GDM1 (cell line): ENCODE measurements at regions not wholly inside any gene's neighbourhood (a gene's known extent, or its start where the extent isn't known, plus 50 kb on each side); places are given as distances from the start of the nearest gene placed in this dataset.
"Not testable (repeated sequence)": the region's sequence is repeated elsewhere in the genome, so short reads cannot be mapped to it uniquely, and the experiment has no call there.

Source experiments
- DNase-seq: peaks from one replicate; lab custom pipeline; 2025; lab: John Stamatoyannopoulos, UW

DNA sequence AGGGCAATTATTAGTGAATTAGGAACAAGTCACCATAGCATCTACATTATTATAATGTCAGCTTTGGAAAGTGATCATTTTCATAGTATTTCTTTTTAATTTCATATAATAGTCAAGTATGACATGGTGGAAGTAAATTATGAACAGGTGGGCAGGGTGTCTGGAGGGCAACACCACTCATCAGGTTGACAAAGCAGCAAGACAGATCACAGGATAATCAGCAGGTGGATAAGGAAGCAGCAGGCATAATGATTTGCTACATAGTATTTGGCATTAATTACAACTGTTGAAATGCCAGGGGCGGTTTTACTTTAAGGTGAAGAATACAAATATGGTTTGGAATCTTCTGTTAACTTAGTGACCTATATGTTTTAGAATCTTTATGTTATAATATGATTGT, 1342.2 kb downstream of the PLA2G4A start:
- no peak for DNase-seq

GRCh38 chr1:188182063-188182462, 1353.3 kb downstream of the PLA2G4A start:
- not testable (repeated sequence) for DNase-seq

- no peak for DNase-seq
Measured at GRCh38 chr1:188188317-188188716, 1359.6 kb downstream of the PLA2G4A start.

GRCh38 chr1:188194916-188195315, 1366.2 kb downstream of the PLA2G4A start:
- DNase-seq, result no peak

DNA sequence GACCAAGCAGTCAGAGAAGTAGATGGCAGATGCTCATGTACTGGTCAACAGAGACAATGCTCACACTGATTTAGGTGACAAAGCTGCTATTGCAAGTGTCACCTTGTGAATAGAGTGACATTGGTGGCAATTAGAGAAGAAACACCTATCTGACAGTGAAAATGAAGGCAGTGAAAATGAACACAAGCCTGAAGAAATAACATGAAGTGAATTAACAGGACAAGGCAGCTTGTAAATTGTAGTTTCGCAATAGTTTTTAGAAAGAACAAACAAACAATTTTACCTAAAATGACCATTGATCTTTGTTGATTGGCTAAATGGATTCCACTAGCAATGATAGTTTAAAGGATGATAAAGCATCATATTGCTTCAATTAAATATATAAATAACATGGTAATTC, 1389.5 kb downstream of the PLA2G4A start:
- no peak for DNase-seq

- no peak for DNase-seq
Measured at GRCh38 chr1:188220051-188220450, 1391.3 kb downstream of the PLA2G4A start.

DNA sequence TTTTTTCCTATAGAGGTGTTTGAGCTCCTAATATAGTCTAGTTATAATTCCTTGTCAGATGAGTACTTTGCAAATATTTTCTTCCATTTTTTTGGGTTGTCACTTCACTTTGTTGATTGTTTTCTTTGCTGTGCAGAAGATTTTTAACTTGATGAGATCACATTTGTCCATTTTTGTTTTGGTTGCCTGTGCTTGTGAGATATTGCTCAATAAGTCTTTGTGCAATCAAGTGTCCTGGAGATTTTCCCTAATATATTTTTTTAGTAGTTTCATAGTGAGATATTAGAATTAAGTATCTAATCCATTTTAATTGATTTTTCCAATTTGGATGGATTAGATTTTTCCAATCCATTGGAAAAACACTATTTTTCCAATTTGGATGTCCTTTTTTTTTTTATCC, 1395.5 kb downstream of the PLA2G4A start:
- no peak for DNase-seq

GRCh38 chr1:188225975-188226374, 1397.2 kb downstream of the PLA2G4A start:
- DNase-seq, result no peak

DNA sequence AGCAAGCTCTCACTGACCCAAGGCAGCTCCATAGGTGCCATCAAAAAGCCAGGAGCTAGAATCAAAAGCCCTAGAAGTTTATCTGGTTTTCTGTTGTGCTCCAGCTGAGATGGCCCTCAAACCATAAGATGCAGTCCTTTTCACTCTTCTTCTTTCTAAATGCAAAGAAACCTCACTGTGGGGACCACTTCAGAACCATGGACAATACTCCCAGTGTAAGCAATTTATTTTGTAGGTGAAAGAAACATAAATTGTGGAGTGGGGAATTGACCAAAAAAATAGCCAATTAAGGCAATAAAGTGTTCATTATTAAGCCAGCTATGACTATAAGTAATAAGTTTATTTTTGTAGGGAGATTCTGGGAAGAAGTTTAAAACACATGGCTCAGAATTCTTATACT, 1399.9 kb downstream of the PLA2G4A start:
- DNase-seq, result no peak

DNA sequence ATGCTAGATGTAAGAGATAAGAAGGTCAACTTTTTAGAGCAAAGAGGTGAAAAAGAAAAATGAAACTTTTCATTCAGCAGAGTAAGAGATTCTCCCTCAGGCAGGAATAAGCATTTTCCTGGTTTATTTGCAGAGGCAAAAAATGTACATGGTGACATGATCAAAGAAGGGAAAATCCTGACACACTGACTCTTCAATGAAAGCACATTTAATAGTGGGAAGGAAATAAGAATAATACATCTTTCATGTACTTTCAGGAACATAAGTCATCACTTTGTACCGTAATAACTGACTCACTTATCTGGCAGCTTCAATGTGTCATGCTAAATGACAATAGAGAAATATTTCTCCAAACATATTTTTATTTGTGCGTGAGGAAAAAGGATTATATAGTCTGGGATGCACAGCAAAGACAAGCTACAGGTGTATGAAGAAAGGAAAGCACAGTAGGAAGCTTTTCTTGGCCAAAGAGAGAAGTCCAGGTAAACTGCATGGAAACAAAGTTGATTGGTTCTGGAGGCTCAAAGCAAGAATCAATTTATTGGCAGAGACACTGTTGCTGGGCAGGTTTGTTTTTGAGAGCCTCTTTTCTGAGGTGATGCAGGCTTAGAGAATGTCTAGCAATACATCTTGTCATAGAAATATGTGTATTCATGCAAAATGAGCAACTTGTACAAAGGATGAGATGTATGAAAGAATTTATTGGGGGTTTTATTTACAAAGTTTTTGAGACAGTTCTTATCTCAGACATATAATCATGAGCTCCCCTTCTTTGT, 1409.0 kb downstream of the PLA2G4A start:
- no peak for DNase-seq

DNA sequence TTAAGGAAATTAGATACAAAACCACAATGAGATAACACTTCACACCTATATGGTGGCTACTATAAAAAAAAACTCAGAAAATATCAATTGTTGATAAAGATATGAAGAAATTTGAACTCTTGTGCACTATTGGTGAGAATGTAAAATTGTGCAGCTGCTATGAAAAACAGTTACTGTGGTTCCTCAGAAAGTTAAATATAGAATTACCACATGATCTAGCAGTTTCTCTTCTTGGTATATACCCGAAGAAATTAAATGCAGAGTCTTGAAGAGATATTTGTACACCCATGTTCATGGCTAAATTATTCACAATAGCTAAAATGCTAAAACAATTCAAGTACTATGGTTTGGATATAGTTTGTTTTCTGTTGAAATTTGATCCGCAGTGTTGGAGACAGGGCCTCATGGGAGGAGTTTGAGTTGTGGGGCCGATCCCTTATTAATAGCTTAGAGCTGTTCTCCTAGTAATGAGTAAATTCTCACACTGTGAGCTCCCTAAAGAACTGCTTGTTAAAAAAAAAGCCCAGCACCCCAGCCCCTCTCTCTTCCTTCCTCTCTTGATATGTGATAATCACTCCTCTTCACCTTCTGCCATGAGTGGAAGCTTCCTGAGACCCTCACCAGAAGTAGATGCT, 1412.1 kb downstream of the PLA2G4A start:
- DNase-seq, result no peak

- DNase-seq, result no peak
Measured at GRCh38 chr1:188241629-188242028, 1412.9 kb downstream of the PLA2G4A start.

- no peak for DNase-seq
Measured at GRCh38 chr1:188243456-188243855, 1414.7 kb downstream of the PLA2G4A start.

DNA sequence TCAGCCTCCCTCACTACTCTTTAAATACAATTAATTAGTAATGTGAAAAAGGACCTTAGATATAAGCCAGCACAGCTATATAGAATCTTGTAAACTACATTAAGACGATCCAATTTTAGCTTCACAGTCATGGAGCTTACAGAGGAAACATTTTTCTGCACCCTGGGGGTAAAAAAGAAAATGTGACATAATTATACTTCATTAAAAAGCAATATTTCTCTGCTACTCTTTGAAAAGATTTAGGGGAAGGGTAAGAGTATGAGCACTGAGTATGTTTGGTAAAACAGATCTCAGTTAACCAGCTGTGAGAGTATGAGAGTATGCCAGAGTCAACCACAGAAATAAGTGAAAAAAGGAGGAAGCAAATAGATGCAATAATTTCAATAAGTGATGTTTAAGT, 1415.9 kb downstream of the PLA2G4A start:
- no peak for DNase-seq

- DNase-seq, result no peak
Measured at GRCh38 chr1:188247255-188247654, 1418.5 kb downstream of the PLA2G4A start.

- DNase-seq, result no peak
Measured at GRCh38 chr1:188249811-188250210, 1421.1 kb downstream of the PLA2G4A start.

- no peak for DNase-seq
Measured at GRCh38 chr1:188251036-188251435, 1422.3 kb downstream of the PLA2G4A start.

DNA sequence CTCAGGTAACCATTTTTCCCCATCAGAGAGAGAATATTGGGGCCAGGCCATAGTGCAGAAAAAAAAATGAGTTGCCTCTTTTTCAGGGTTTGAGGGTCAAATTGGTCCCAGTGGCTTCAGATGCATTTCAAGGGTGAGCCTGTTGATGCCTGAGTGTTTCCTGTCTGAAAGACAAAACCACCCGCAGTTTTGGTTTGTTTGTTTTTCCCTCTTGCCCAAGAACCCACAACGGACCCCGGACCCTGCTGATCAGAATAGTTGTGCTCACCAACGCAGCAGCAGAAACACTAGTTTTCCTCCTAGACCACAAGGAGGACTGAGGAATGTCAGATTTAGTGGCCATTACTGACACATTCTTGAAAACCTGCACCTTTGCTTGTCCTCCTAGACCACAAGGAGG, 1433.1 kb downstream of the PLA2G4A start:
- no peak for DNase-seq

DNA sequence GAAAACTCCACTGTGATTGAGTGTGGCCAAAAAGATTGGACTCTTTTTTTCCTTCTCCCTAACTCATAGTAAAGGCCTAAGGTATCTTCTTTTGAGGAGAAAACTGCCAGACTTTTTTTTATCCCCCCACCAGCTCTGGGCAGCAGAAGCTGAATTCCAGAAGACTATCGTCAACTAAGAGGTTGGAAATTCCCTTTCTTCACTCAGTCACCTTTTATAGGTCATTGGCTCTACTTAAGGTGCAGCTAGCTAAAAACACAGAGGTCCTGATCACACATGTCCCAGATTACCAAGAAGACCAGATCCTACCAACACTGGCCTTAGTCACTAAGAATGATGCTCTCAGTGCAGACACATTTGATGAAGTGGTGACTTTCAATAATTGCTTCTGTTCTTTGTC, 1441.2 kb downstream of the PLA2G4A start:
- DNase-seq, result no peak

- DNase-seq, result no peak
Measured at GRCh38 chr1:188270497-188270896, 1441.7 kb downstream of the PLA2G4A start.

DNA sequence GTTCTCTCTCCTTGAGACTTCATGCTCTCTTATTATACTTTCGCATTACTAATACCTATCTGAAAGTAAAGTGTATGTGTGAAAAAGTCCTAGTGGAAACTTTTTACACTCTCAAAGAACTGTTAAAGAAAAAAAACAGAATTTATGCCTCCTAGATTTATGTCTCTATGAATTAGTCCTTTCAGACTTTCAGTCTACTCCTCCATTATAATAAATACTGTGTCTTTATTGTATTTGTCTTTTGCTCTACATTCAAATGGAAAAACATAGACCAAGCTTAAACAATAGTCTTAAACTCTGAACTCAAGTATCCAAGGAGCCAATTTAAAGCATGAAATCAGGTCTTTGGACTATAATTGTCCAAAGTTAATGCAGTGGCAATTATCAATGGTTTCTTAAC, 1449.0 kb downstream of the PLA2G4A start:
- no peak for DNase-seq

- no peak for DNase-seq
Measured at GRCh38 chr1:188281921-188282320, 1453.2 kb downstream of the PLA2G4A start.

- DNase-seq, result no peak
Measured at GRCh38 chr1:188295157-188295556, 1466.4 kb downstream of the PLA2G4A start.

- no peak for DNase-seq
Measured at GRCh38 chr1:188302746-188303145, 1474.0 kb downstream of the PLA2G4A start.
